GM18526 (cell line): ENCODE measurements at regions not wholly inside any gene's neighbourhood (a gene's known extent, or its start where the extent isn't known, plus 50 kb on each side); places are given as distances from the start of the nearest gene placed in this dataset.

Experiments used
- POLR2A ChIP-seq: IDR thresholded peaks from 3 replicates; pipeline ENCODE4 v1.6.1; 2011; ENCODE audit not compliant: insufficient read length; ENCODE audit errors: extremely low read depth

DNA sequence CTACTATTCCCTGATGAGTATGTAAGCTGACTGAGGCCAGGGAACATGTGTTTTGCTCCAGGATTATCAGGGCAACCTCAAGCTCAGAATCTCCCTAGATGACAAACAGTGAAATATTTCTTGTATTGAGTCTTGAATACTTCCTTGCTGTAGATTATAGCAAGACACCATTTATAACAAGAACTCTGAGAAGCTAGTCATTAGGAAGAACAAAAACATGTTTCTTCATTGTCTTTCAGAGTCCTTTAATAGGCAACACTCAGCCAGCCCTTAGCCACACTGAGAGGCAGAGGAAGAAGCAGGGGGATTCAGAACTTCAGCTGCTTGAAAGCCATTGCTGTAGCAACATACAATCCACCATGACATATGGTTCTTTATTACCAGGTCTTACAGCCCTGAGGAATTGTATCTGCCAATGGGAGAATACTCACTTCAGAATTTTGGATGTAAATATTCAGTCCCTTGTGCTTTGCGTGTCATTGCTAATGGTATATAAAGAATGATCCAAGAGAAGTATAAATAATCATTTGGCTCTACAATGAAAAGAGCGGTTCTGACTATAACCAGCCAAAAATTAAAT lies 117.5 kb upstream of the NCKAP5 start:
- TF ChIP-seq POLR2A: no peak

DNA sequence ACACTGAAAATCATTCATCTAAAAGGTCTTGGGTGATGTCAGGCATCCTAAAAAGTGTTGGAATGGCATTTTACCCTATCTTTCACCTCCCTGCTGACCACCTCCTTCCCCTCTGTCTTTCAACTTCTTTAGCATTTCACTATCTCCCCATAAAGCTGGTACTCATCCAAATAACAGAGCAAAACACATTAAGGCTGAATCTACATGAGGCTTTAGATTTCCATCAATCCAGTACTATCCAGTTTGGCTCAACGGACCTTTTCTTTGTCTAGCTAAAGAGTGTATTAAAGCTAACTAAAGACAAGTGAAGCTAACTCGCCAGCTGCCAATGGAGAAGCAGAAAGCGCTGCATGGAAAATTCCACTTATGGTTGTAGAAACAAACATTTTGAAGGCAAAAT lies 122.5 kb upstream of the NCKAP5 start:
- TF ChIP-seq POLR2A: no peak

DNA sequence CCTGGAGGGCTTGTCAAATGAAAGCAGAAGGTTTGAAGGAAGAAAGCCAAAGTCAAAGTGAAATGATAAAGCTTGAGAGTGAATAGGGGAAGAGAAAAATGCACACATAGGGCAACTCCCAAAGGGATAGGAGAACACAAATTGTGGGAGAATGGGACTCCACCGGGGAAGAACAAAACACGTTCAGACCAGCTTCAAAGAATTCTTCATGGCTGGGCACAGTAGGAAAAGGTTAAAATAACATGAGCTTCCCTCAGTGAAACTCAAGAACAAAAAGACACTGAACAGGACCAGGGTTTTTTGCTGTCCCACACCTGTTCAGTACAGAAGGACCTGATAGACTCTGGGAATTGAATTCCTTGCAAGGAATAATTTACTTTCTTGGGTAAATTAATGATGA lies 123.1 kb upstream of the NCKAP5 start:
- no peak for TF ChIP-seq POLR2A

DNA sequence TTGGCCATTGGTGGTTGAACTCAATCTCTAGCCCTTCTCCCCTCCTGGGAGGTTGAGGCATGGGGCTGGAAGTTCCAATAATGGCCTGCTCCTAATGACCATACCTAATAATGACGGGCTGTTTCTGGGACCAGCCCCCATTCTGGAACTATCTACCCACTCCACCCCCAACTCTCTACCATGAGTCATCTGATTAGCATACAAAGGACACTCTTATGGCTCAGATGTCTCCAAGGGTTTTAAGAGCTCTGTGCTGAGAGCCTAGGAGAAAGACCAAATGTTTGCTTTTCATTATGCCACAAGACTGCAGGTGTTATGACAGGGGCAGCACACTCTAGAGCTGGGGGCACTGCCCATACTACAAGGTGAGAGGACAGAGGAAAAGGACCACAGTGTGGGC lies 137.0 kb upstream of the NCKAP5 start:
- TF ChIP-seq POLR2A: no peak

DNA sequence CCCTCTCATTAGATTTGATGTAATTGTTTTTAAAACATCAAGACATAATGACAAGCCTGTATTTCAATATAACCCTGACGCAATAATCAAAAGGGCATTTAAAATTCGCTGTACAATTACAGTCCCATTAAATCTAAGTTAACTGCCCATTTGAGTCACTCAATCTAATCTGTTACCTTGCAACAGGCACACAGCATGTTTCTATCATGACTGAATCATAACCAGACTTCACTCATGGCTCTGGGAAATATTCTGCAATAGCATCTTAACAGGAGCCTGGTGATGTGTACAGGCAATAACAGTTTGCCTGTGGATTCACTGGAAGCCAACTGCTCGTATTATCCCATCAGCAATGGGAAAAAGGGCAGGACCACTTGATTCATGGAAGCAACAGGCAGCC lies 142.3 kb upstream of the NCKAP5 start:
- no peak for TF ChIP-seq POLR2A

DNA sequence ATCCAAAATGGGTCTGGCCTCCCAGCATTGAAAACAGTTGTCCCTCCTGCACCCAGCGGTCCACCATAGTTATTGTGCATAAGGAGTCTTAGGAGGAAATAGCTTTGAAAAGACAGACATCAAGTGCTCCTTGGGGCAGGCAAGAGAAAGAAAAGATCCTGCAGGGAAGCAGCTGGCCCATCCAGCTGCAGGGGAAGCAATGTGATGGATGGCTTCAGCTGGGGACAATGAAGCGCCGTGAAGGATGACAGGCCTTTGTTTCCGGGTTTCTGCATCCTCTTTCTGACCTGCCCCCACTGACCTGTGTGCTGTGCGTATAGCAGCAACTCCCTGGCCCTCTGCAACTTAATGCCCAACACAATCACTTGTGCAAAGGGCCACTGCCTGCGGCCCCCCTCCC lies 142.9 kb upstream of the NCKAP5 start:
- TF ChIP-seq POLR2A: no peak

DNA sequence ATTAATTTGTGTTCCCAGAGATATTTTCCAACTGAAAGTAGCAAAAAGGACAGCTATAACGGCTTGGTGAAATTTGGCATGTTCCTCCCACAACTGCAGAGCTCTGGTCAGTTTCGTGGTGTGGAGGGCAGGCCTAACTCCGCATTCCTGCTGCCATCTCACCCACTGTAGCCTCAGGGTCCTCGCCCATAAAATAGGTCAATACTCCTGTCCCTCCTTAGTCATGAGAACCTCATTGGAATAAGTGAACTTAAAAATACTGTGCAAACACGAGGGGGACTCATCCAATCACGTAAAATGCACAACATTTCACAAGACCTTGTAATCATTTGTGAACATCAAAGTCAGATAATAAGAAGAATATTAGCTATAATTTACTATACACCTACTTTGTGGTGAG lies 143.5 kb upstream of the NCKAP5 start:
- no peak for TF ChIP-seq POLR2A

DNA sequence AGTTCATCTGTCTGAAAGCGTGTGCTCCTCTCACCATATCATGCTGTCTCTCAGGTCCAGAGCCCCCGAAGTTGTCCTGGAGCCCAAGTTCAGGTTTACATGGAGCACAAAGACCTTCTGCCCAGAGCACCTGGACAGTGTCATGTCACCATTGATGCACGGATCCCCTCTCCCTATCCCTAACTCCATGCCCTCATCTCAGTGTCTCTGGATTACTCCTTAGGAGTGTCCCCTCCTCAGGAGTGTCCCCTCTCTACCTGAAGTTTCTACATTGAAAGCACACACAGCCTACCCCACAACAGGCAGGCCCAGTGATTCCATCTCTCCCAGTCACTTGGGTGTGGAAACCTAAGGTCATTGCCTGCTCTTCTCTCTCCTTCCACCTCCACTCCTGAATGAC lies 144.1 kb upstream of the NCKAP5 start:
- TF ChIP-seq POLR2A: no peak

DNA sequence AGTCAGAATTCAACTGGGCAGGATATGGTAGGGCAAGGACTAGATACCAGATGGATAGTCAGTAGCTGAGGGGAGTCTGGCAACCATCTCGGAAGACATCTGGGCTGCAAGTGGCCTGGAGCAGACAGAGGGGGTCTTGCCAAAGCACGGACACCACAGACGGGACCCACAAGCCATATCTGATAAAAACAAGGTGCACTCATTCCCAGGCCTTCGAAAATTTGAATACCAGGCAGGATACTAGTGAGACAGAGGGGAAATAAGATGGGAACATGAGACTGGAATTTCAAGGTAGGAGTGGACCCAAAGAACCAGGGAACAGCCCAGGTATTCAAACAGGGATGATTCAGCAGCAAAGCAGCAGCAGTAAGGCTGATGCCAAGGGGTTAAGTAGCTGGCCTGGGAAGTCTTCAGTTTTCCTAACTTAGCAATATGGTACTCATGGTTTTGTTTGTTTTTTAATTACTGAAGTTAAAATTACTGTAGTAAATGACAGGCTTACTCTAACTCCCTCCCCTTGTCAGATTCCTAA lies 144.9 kb upstream of the NCKAP5 start:
- TF ChIP-seq POLR2A: no peak

DNA sequence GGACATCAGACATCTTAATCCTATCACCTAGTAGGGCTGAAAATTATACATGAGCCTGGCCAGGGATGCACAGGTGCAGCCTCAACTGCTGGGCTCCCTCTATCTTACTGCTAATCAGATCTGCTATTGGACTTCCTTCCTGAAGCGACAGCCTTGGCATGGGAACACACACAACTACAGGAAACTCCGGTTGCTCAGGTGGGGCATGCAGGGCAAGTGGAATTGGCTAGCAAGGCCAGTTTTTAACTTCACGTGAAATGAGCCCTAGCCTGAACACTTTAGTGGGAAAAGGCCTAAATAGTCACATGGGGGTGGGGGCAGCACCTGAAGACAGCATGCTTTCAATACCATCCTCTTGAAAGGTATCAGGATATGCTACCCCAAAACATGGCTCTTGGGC lies 147.9 kb upstream of the NCKAP5 start:
- no peak for TF ChIP-seq POLR2A

DNA sequence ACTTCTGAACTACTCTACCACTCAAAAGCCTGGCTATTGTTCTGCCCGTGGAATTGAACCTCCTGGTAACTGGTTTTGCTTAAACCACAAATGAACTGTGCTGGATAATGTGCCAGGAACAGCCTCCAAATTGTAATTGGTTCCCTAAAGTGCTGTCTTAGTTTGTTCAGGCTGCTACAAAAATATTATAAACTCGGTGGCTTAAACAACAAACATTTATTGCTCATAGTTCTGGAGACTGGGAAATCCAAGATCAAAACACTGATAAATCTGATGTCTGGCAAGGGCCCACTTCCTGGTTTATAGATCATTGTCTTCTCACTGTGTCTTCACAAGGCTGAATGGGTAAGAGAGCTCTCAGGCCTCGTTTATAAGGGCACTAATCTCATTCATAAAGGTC lies 149.2 kb upstream of the NCKAP5 start:
- TF ChIP-seq POLR2A: no peak

DNA sequence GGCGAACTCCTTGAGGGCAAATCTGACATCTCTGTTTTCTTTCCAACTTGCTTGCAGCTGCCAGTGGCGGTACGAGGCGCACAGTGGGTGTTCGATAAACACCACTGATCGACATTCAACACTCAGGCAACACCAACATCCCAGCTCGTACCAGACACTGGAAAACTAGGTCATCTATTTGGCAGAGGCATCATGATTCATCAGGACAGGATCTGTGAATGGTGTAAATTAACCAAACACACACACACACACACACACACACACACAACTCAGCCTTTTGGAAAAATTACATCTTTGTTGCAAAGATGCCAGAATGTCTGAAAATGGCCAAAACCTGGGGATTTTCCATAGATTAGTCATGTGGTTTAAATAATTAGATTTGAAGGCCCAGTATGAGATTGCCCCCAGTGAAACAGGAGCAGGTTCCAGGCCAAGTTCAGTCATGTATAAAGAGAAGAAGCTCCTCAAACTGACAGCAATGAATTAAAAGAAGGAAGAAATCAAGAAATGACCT lies 150.5 kb upstream of the NCKAP5 start:
- TF ChIP-seq POLR2A: no peak

DNA sequence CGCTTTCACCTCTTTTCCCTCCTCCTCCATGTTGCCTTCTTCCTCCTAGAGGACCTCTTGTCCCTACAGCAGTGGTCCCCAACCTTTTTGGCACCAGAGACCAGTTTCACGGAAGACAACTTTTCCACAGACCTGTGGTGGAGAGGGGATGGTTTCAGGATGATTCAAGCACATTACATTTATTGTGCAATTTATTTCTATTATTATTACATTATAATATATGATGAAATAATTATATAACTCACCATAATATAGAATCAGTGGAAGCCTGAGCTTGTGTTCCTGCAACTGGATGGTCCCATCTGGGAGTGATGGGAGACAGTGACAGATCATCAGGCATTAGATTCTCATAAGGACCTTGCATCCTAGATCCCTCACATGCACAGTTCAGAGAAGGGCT lies 152.2 kb upstream of the NCKAP5 start:
- no peak for TF ChIP-seq POLR2A

DNA sequence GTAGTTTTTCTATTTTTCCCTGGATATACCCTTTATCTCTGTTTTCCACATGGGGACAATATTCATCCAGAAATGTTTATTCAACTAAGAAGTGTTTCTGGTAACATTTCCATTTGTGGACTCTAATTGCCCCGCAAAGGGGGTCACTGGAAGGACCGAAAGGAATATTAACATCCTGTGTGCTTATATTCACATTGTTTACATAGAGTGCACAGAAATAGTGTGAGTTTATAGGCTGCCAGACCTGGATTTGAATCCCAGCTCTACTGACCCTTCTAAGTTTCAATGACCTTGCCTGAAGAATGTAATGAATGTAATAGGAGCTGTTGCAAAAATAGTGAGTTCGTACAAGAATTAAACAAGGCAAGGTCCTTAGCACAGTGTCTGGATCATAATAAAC lies 152.9 kb upstream of the NCKAP5 start:
- no peak for TF ChIP-seq POLR2A

DNA sequence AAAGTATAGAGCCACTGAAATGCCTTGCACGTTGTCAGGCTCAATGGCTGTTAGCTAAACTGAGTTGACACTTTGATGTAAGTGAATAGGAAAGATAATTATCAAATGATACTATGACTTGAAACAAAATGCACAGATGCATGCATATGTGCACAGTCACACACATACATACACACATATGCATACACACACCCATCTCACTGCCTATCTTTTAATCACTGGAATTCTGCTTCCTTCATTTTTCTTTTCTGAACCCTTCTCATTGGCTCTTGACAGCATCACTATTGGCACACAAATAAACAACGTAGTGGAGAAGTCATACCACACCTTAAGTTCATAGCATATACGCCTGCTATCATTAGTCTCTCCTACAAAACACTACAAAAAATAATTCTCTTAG lies 154.9 kb upstream of the NCKAP5 start:
- TF ChIP-seq POLR2A: no peak

DNA sequence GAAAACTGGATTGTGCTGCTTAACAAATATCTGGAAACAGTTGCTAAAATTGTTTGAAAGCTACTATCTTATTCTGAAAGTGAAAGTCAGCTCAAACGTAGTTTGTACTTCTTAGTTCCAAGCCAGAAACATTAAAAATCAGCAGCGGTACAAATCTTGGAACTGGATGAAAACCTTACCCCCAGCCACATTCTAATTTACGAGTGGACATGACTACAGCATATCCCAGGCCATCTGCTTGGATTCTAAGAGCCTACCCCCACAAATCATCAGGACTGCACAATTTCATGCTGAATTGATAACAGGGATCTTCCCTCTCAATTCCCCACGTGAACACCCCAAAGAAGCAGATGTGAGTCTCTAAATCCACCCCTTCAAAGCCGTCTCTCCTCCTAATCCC lies 158.7 kb upstream of the NCKAP5 start:
- TF ChIP-seq POLR2A: no peak

DNA sequence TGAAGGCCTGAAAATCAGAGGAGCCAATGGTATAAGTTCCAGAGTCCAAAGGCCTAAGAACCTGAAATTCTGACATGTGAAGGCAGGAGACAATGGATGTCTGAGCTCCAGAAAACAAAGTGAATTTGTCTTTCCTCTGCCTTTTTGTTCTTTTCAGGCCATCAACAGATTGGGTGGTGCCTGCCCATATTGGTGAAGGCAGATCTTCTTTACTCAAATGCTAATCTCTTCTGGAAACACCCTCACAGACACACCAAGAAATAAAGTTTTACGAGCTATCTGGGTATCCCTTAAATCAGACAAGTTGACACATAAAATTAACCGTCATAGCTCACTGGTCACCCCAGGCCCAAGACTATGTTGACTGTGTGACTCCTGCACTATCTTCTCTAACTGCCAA lies 163.8 kb upstream of the NCKAP5 start:
- no peak for TF ChIP-seq POLR2A
